ENCODE measurements at regions not wholly inside any gene's neighbourhood (a gene's known extent, or its start where the extent isn't known, plus 50 kb on each side); places are given as distances from the start of the nearest gene placed in this dataset.

DNA sequence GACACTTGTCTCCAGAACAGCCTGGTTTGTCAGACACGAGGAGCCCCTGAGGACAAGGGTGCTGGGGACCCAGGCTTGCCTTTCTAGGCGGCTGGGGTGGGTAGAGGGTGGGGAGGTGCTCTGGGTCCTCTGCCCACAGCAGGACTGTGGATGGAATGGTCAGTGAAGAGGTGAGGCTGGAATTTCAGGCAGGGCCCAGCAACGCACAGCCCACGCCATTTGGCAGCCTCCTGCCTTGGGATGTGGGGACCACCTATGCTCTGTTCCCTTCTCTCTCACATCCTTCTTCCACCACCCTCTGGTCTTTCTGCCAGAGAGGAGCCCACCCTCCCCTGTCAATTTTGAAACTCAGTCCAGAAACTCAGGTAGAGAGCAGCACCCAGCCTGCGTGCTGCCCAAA lies 103.2 kb downstream of the CXCL12 start:
- TF ChIP-seq, protein P1, sequence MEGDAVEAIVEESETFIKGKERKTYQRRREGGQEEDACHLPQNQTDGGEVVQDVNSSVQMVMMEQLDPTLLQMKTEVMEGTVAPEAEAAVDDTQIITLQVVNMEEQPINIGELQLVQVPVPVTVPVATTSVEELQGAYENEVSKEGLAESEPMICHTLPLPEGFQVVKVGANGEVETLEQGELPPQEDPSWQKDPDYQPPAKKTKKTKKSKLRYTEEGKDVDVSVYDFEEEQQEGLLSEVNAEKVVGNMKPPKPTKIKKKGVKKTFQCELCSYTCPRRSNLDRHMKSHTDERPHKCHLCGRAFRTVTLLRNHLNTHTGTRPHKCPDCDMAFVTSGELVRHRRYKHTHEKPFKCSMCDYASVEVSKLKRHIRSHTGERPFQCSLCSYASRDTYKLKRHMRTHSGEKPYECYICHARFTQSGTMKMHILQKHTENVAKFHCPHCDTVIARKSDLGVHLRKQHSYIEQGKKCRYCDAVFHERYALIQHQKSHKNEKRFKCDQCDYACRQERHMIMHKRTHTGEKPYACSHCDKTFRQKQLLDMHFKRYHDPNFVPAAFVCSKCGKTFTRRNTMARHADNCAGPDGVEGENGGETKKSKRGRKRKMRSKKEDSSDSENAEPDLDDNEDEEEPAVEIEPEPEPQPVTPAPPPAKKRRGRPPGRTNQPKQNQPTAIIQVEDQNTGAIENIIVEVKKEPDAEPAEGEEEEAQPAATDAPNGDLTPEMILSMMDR (IDR thresholded peaks at IDR 0.05), result no peak
- no peak for TF ChIP-seq POLR2A (IDR thresholded peaks at IDR 0.05)
